Spleen (tissue), 11 donors: ENCODE measurements at regions not wholly inside any gene's neighbourhood (a gene's known extent, or its start where the extent isn't known, plus 50 kb on each side); places are given as distances from the start of the nearest gene placed in this dataset.

ENCODE experiments used
- DNase-seq: peaks from one replicate; pipeline ENCODE4 v3.0.0-alpha.2; 2020
- H3K27ac ChIP-seq, 8 donors: fragments of 200-600 bp; sonication (generic) in 7 of 8; 1 replicate in 4 of 8; 2 replicates in 4 of 8; pipeline versions ENCODE4 v1.5.0 to v1.8.0; 2016 to 2021; ENCODE audit warnings: inconsistent platforms in 4 of 8, mild to moderate bottlenecking in 4 of 8, moderate library complexity in 1 of 8
- H3K27me3 ChIP-seq, 7 donors: fragments of 200-600 bp; sonication (generic) in 6 of 7; replicated peaks in 1 of 7; 1 replicate in 4 of 7; 2 replicates in 3 of 7; pipeline versions ENCODE4 v1.5.0 to v1.8.0; 2016 to 2021; ENCODE audit warnings: inconsistent platforms in 3 of 7, mild to moderate bottlenecking in 1 of 7
- H3K36me3 ChIP-seq, 6 donors: fragments of 200-600 bp; sonication (generic) in 5 of 6; 1 replicate in 4 of 6; 2 replicates in 2 of 6; pipeline versions ENCODE4 v1.5.0 to v1.8.0; 2016 to 2021; ENCODE audit warnings: inconsistent platforms in 2 of 6
- H3K4me1 ChIP-seq, 6 donors: fragments of 200-600 bp; sonication (generic) in 5 of 6; 1 replicate in 3 of 6; 2 replicates in 3 of 6; pipeline versions ENCODE4 v1.5.0 to v1.8.0; 2016 to 2021; ENCODE audit warnings: inconsistent platforms in 3 of 6
- H3K4me3 ChIP-seq, 8 donors: fragments of 200-600 bp; sonication (generic) in 7 of 8; 1 replicate in 4 of 8; 2 replicates in 4 of 8; pipeline versions ENCODE4 v1.5.0 to v1.8.0; 2016 to 2021; ENCODE audit warnings: inconsistent platforms in 4 of 8, mild to moderate bottlenecking in 4 of 8, moderate library complexity in 2 of 8
- H3K9me3 ChIP-seq, 8 donors: fragments of 200-600 bp; sonication (generic) in 7 of 8; 1 replicate in 4 of 8; 2 replicates in 4 of 8; pipeline versions ENCODE4 v1.5.0 to v1.8.0; 2016 to 2021; ENCODE audit warnings: inconsistent platforms in 4 of 8
- POLR2A ChIP-seq, 3 donors: fragments of 450-650 bp; IDR thresholded peaks; one replicate each; pipeline ENCODE4 v1.5.1; 2017; ENCODE audit warnings: antibody characterized with exemption in 3 of 3, mild to moderate bottlenecking in 1 of 3
- POLR2AphosphoS5 ChIP-seq, 3 donors: sonication (generic); formaldehyde crosslinking; IDR thresholded peaks; one replicate each; pipeline ENCODE4 v1.5.1; 2017; ENCODE audit warnings: antibody characterized with exemption in 3 of 3
- WGBS, 5 donors: extraction: QIAGEN DNeasy Blood & Tissue Kit in 3 of 5; methylation state at CpG; one replicate each; pipeline versions ENCODE4 v1.1.5 to v1.1.7; 2013 to 2018; 5-methylcytosine and 5-hydroxymethylcytosine counted together
- intact Hi-C: fragments of 100-400 bp; cut with DNase I; formaldehyde crosslinking; loops from one replicate; pipeline ENCODE4 v1.15.0; 2023; ENCODE audit warnings: low total_unique reads
- TF ChIP-seq, protein P1 (sequence below), 11 experiments: fragments of 200-600 bp in 7 of 11; fragments of 450-650 bp in 4 of 11; sonication (generic) in 4 of 11; IDR thresholded peaks in 8 of 11; conservative IDR thresholded peaks in 3 of 11; 1 replicate in 7 of 11; 2 replicates in 4 of 11; pipeline versions ENCODE4 v1.4.0 to v1.8.0; 2016 to 2021; ENCODE audit warnings: antibody characterized with exemption in 11 of 11, inconsistent platforms in 4 of 11, mild to moderate bottlenecking in 1 of 11
- donor health status: healthy with polysubstance abuse.
- donor health status: DM: no; HTN: no; CAD: no; lungs with moderate emphysema.
- donor health status: DM: no; HTN: no; CAD: no.
- donor health status: Bipolar disorder and iron deficiency.
- donor health status: healthy.
- donor health status: DM: no; HTN: no; CAD: no.
- donor health status: DM: yes; HTN: yes; CAD: no.

DNA sequence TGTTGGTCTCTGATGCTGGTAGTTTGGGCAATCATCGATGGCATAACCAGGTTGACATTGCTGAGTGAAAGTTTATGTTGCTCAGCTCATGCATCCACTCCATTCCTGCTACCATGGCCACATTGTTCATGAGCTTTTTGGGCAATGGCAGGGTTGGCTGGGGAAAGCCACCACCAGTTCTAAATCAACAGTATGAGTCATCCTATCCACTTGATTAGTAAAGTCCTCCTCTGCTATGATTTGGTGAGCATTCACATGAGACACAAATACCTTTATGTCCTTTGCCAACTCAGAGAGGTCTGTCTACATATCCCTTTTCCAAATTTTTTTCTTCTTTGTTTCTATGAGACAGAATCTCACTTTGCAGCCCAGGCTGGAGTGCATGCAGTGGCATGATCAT is 129.7 kb upstream of the FBN2 start:
- 73 to 100% (median 90%) methylated on average over 1 of the region's 1 CpG for WGBS, 5 donors

DNA sequence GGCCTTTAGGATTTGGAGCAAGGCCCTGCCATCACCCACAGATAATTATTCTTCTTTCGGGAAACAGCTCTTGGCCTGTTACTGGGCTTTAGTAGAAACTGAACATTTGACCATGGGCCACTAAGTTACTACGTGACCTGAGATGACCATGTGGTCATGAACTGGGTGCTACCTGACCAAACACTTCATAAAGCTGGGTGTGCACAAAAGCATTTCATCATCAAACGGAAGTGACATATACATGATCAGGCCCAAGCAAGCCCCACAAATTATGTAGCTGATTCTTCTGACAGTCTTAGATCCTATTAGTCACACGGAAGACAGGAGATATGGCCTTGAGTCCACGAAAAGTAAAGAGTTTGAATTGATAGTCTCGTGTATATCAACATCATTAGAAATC is 130.9 kb upstream of the FBN2 start:
- no peak overlapping the region for H3K27ac ChIP-seq
- intact Hi-C loops: no loop called here
- no peak for DNase-seq
- no peak overlapping the region for H3K4me3 ChIP-seq
- WGBS, 5 donors: 85 to 96% (median 90%) methylated on average over 6 of the region's 6 CpGs
- H3K4me1 ChIP-seq: no peaks in the 10 kb centered on the region
- H3K27me3 ChIP-seq: no peaks in the 10 kb centered on the region
- H3K36me3 ChIP-seq: no peaks in the 10 kb centered on the region
- no peaks in the 10 kb centered on the region for H3K9me3 ChIP-seq
- no peak for TF ChIP-seq POLR2A (IDR thresholded peaks at IDR 0.05)
- TF ChIP-seq, protein P1, sequence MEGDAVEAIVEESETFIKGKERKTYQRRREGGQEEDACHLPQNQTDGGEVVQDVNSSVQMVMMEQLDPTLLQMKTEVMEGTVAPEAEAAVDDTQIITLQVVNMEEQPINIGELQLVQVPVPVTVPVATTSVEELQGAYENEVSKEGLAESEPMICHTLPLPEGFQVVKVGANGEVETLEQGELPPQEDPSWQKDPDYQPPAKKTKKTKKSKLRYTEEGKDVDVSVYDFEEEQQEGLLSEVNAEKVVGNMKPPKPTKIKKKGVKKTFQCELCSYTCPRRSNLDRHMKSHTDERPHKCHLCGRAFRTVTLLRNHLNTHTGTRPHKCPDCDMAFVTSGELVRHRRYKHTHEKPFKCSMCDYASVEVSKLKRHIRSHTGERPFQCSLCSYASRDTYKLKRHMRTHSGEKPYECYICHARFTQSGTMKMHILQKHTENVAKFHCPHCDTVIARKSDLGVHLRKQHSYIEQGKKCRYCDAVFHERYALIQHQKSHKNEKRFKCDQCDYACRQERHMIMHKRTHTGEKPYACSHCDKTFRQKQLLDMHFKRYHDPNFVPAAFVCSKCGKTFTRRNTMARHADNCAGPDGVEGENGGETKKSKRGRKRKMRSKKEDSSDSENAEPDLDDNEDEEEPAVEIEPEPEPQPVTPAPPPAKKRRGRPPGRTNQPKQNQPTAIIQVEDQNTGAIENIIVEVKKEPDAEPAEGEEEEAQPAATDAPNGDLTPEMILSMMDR (IDR thresholded peaks at IDR 0.05 in 8 of 11, conservative IDR thresholded peaks at IDR 0.05 in 3 of 11): no peak
- TF ChIP-seq POLR2AphosphoS5 (IDR thresholded peaks at IDR 0.05): no peak

More for the DNA sequence above, 129.7 kb upstream of the FBN2 start:
- TF ChIP-seq POLR2A (IDR thresholded peaks at IDR 0.05): no peak
- TF ChIP-seq, protein P1 (IDR thresholded peaks at IDR 0.05 in 8 of 11, conservative IDR thresholded peaks at IDR 0.05 in 3 of 11): no peak
- no peak for TF ChIP-seq POLR2AphosphoS5 (IDR thresholded peaks at IDR 0.05)
- Histone ChIP-seq H3K36me3 (no peaks in the 10 kb centered on the region), H3K4me3 (no peak overlapping the region), H3K27ac (no peak overlapping the region), H3K4me1 (no peaks in the 10 kb centered on the region), H3K27me3 (no peaks in the 10 kb centered on the region), H3K9me3 (no peaks in the 10 kb centered on the region)
- DNase-seq: no peak
- intact Hi-C loops: no loop called here

DNA sequence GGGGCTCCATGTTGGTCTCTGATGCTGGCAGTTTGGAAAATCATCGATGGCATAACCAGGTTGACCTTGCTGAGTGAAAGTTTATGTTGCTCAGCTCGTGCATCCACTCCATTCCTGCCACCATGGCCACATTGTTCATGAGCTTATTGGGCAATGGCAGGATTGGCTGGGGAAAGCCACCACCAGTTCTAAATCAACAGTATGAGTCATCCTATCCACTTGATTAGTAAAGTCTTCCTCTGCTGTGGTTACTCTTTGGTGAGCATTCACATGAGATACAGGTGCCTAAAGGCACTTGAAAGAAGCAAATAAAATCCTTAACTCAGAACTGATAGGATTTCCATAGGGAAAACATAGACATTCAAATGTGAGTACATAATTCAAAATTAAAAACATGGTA is 131.8 kb upstream of the FBN2 start:
- intact Hi-C loops: no loop called here
- no peak for DNase-seq
- TF ChIP-seq, protein P1 (IDR thresholded peaks at IDR 0.05 in 8 of 11, conservative IDR thresholded peaks at IDR 0.05 in 3 of 11): no peak
- TF ChIP-seq POLR2A (IDR thresholded peaks at IDR 0.05) (no peak), POLR2AphosphoS5 (IDR thresholded peaks at IDR 0.05) (no peak)

DNA sequence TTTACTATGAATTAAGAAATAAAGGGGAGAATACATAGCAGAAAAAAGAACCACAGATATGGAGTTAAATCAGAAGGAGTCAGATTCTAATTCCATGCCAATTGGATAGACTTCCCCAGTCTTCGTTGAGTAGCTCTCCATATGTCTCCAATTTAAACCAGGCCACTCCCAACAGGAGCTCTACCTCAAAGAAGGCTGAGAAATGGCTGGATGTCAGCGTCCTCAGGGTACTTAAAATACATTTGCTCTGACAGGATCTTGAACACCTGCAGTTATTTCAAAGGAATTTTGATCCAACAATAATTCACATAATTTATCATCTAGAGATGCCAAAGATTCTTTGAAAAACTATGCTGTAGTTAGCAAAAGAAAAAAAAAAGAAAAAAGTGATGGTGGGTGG is 133.9 kb upstream of the FBN2 start:
- Histone ChIP-seq H3K9me3 (no peaks in the 10 kb centered on the region), H3K4me1 (no peaks in the 10 kb centered on the region), H3K4me3 (no peak overlapping the region), H3K27me3 (no peaks in the 10 kb centered on the region), H3K27ac (no peak overlapping the region), H3K36me3 (no peaks in the 10 kb centered on the region)
- no peak for DNase-seq
- intact Hi-C loops: no loop called here
- TF ChIP-seq, protein P1 (IDR thresholded peaks at IDR 0.05 in 8 of 11, conservative IDR thresholded peaks at IDR 0.05 in 3 of 11): no peak
- TF ChIP-seq POLR2AphosphoS5 (IDR thresholded peaks at IDR 0.05) (no peak), POLR2A (IDR thresholded peaks at IDR 0.05) (no peak)
- WGBS, 5 donors: 36 to 66% (median 53%) methylated on average over 2 of the region's 2 CpGs

More for the DNA sequence above, 131.8 kb upstream of the FBN2 start:
- Histone ChIP-seq H3K4me3 (no peak overlapping the region), H3K9me3 (no peaks in the 10 kb centered on the region), H3K27me3 (no peaks in the 10 kb centered on the region), H3K27ac (no peak overlapping the region), H3K4me1 (no peaks in the 10 kb centered on the region), H3K36me3 (no peaks in the 10 kb centered on the region)
- WGBS, 5 donors: 62 to 79% (median 66%) methylated on average over 2 of the region's 2 CpGs
